WTC11 (cell line): ENCODE measurements at regions not wholly inside any gene's neighbourhood (a gene's known extent, or its start where the extent isn't known, plus 50 kb on each side); places are given as distances from the start of the nearest gene placed in this dataset.

Source experiments
- ATAC-seq: fragments of 200-7000 bp; cut with Tn5 transposase; 2 replicates; pipeline ENCODE4 v1.10.0; 2021; ENCODE audit warnings: mild to moderate bottlenecking, moderate library complexity
- CTCF ChIA-PET: fragments of 300-600 bp; sonication (Branson Sonifier 250); formaldehyde crosslinking; loops from one replicate; lab custom pipeline; 2021; ENCODE audit warnings: antibody characterized with exemption; lab: Charles Lee
- POLR2A ChIA-PET: fragments of 350-600 bp; sonication (Branson Sonifier 250); formaldehyde crosslinking; loops from one replicate; lab custom pipeline; 2021; ENCODE audit warnings: antibody characterized with exemption; lab: Charles Lee
- DNase-seq: peaks from one replicate; pipeline ENCODE4 v3.0.0; 2021; ENCODE audit warnings: low spot score
- H3K27ac Mint-ChIP-seq: 2 replicates; pipeline ENCODE4 v1.8.0; 2021; ENCODE audit warnings: mixed read lengths
- H3K27me3 Mint-ChIP-seq: 2 replicates; pipeline ENCODE4 v1.8.0; 2021; ENCODE audit warnings: low read depth, mild to moderate bottlenecking, moderate library complexity, mixed read lengths
- H3K36me3 Mint-ChIP-seq: 2 replicates; pipeline ENCODE4 v1.8.0; 2021; ENCODE audit warnings: mixed read lengths
- H3K4me1 Mint-ChIP-seq: 2 replicates; pipeline ENCODE4 v1.8.0; 2022; ENCODE audit warnings: mixed read lengths
- H3K4me3 Mint-ChIP-seq: 2 replicates; pipeline ENCODE4 v1.8.0; 2021; ENCODE audit warnings: mild to moderate bottlenecking, moderate library complexity, mixed read lengths
- H3K9me3 Mint-ChIP-seq: 2 replicates; pipeline ENCODE4 v1.8.0; 2021; ENCODE audit warnings: mixed read lengths
- ATF2 ChIP-seq: sonication (generic); formaldehyde crosslinking; IDR thresholded peaks from 2 replicates; pipeline ENCODE4 v1.8.1; 2022; ENCODE audit warnings: low read depth, missing genetic modification reagents, borderline replicate concordance
- ETV6 ChIP-seq: sonication (generic); formaldehyde crosslinking; IDR thresholded peaks from 2 replicates; pipeline ENCODE4 v1.8.1; 2022; ENCODE audit warnings: mild to moderate bottlenecking, missing genetic modification reagents
- HMGA2 ChIP-seq: fragments of 250-450 bp; sonication (Bioruptor Pico); IDR thresholded peaks from 2 replicates; pipeline ENCODE4 v1.4.0; 2021; ENCODE audit warnings: mild to moderate bottlenecking, moderate library complexity
- HMGXB4 ChIP-seq: sonication (generic); formaldehyde crosslinking; IDR thresholded peaks from 2 replicates; pipeline ENCODE4 v1.8.1; 2023; ENCODE audit warnings: mild to moderate bottlenecking, moderate library complexity, missing genetic modification reagents
- IRF2 ChIP-seq: sonication (generic); formaldehyde crosslinking; IDR thresholded peaks from 2 replicates; pipeline ENCODE4 v1.8.0; 2022; ENCODE audit warnings: low read depth, missing genetic modification reagents, borderline replicate concordance
- NFE2L1 ChIP-seq: sonication (generic); formaldehyde crosslinking; IDR thresholded peaks from 2 replicates; pipeline ENCODE4 v1.8.1; 2023; ENCODE audit warnings: missing genetic modification reagents
- NFYB ChIP-seq: sonication (generic); formaldehyde crosslinking; conservative IDR thresholded peaks from 2 replicates; pipeline ENCODE4 v1.8.0; 2022; ENCODE audit warnings: low read depth, missing genetic modification reagents
- OVOL2 ChIP-seq: fragments of 250-450 bp; sonication (Bioruptor Pico); IDR thresholded peaks from 2 replicates; pipeline ENCODE4 v1.9.0; 2021; ENCODE audit warnings: mild to moderate bottlenecking, borderline replicate concordance
- RELA ChIP-seq: sonication (generic); formaldehyde crosslinking; IDR thresholded peaks from 2 replicates; pipeline ENCODE4 v1.8.1; 2022; ENCODE audit warnings: missing genetic modification reagents, mild to moderate bottlenecking, borderline replicate concordance
- RORB ChIP-seq: fragments of 250-450 bp; sonication (Bioruptor Pico); IDR thresholded peaks from 2 replicates; pipeline ENCODE4 v1.9.0; 2021; ENCODE audit warnings: mild to moderate bottlenecking
- STAT6 ChIP-seq: sonication (generic); formaldehyde crosslinking; conservative IDR thresholded peaks from 2 replicates; pipeline ENCODE4 v1.8.1; 2023; ENCODE audit warnings: mild to moderate bottlenecking, low read depth, missing genetic modification reagents, moderate library complexity
- TEAD1 ChIP-seq: sonication (generic); formaldehyde crosslinking; IDR thresholded peaks from 2 replicates; pipeline ENCODE4 v1.8.0; 2022; ENCODE audit warnings: mild to moderate bottlenecking, missing genetic modification reagents
- ZNF138 ChIP-seq: sonication (generic); formaldehyde crosslinking; conservative IDR thresholded peaks from 2 replicates; pipeline ENCODE4 v1.8.1; 2022; ENCODE audit warnings: mild to moderate bottlenecking, moderate library complexity, missing genetic modification reagents
- ZNF423 ChIP-seq: fragments of 250-450 bp; sonication (Bioruptor Pico); IDR thresholded peaks from 2 replicates; pipeline ENCODE4 v2.1.2; 2022; ENCODE audit warnings: mild to moderate bottlenecking, moderate library complexity
- ZNF671 ChIP-seq: fragments of 250-450 bp; sonication (Bioruptor Pico); IDR thresholded peaks from 2 replicates; pipeline ENCODE4 v1.8.0; 2021; ENCODE audit warnings: mild to moderate bottlenecking

GRCh38 chr6:134676307-134677281, 273.3 kb downstream of the ALDH8A1 start (continued):
- TF ChIP-seq ZNF138 (CRISPR knock-in tag) = no peak
- no peak for TF ChIP-seq NFE2L1
- no peak for TF ChIP-seq NFYB (CRISPR knock-in tag)
- no peak for TF ChIP-seq ZNF423
- no peak for TF ChIP-seq IRF2
- TF ChIP-seq TEAD1 (CRISPR knock-in tag) = no peak
- TF ChIP-seq ETV6 = no peak
- no peak for TF ChIP-seq OVOL2 (CRISPR knock-in tag)

GRCh38 chr6:134675110-134676054, 274.5 kb downstream of the ALDH8A1 start:
- ATAC-seq (peak; percentile 60), DNase-seq (no peak)
- Mint-ChIP-seq H3K27me3 (no peaks in the 10 kb centered on the region), H3K27ac (no peak overlapping the region), H3K9me3 (no peaks in the 10 kb centered on the region), H3K36me3 (no peaks in the 10 kb centered on the region), H3K4me3 (no peak overlapping the region), H3K4me1 (peaks cover 31% of the 10 kb centered on the region)
- POLR2A ChIA-PET = no interaction called here
- TF ChIP-seq ATF2 = no peak
- TF ChIP-seq HMGA2 (CRISPR knock-in tag) = no peak
- no peak for TF ChIP-seq HMGXB4 (CRISPR knock-in tag)
- no peak for TF ChIP-seq STAT6 (CRISPR knock-in tag)
- CTCF ChIA-PET = interaction anchor here (1.1 kb wide), 1 partner anchor 16 kb away, joined by 3 read pairs; no protein-coding TSS in a partner anchor

- peak; percentile 47; the same call in 1 of the 2 replicates for ATAC-seq
- H3K36me3 Mint-ChIP-seq = no peaks in the 10 kb centered on the region
- H3K9me3 Mint-ChIP-seq = no peaks in the 10 kb centered on the region
- H3K27ac Mint-ChIP-seq = no peak overlapping the region
- POLR2A ChIA-PET = no interaction called here
- CTCF ChIA-PET = interaction anchor here (1.1 to 2.4 kb wide), 2 partner anchors 17 to 148 kb away, joined by 3 to 6 read pairs; no protein-coding TSS in a partner anchor
- TF ChIP-seq ZNF671 (CRISPR knock-in tag) (no peak), RELA (no peak), RORB (no peak)
- H3K4me1 Mint-ChIP-seq = peaks cover 31% of the 10 kb centered on the region
- no peaks in the 10 kb centered on the region for H3K27me3 Mint-ChIP-seq
- no peak for DNase-seq
- H3K4me3 Mint-ChIP-seq = no peak overlapping the region
These were observed 275.3 kb downstream of the ALDH8A1 start for GRCh38 chr6:134674562-134674961.
